Ovary (tissue), 7 donors: ENCODE measurements at regions not wholly inside any gene's neighbourhood (a gene's known extent, or its start where the extent isn't known, plus 50 kb on each side); places are given as distances from the start of the nearest gene placed in this dataset.
A peak's percentile ranks its signal among the peaks of the same experiment; 100 is the strongest.
"Not testable (repeated sequence)": the region's sequence is repeated elsewhere in the genome, so short reads cannot be mapped to it uniquely, and the experiment has no call there.

Source experiments
- DNase-seq, 5 donors: peaks; one replicate each; pipeline ENCODE4 v3.0.0-alpha.2; 2019 to 2020
- H3K27ac ChIP-seq, 2 donors: fragments of 200-600 bp; one replicate each; pipeline versions ENCODE4 v1.5.1 to v1.8.0; 2019 to 2022
- H3K27me3 ChIP-seq: fragments of 200-600 bp; one replicate; pipeline ENCODE4 v1.8.0; 2022
- H3K36me3 ChIP-seq: fragments of 200-600 bp; sonication (generic); one replicate; pipeline ENCODE4 v1.5.1; 2019
- H3K4me1 ChIP-seq: one replicate; pipeline ENCODE4 v1.8.1; 2013; ENCODE audit warnings: mild to moderate bottlenecking, moderate library complexity; ENCODE audit not compliant: insufficient read depth
- H3K4me3 ChIP-seq: fragments of 200-600 bp; sonication (generic); one replicate; pipeline ENCODE4 v1.5.1; 2017
- H3K9me3 ChIP-seq, 2 donors: fragments of 200-600 bp in 1 of 2; sonication (generic) in 1 of 2; one replicate each; pipeline versions ENCODE4 v1.5.1 to v1.8.1; 2013 to 2019; ENCODE audit warnings: mild to moderate bottlenecking in 1 of 2, moderate library complexity in 1 of 2
- WGBS, 3 donors: extraction: QIAGEN DNeasy Blood & Tissue Kit in 1 of 3; methylation state at CpG; one replicate each; pipeline versions ENCODE4 v1.1.5 to v1.1.7; 2013 to 2017; 5-methylcytosine and 5-hydroxymethylcytosine counted together
- intact Hi-C, 4 donors: fragments of 100-400 bp; cut with DNase I; formaldehyde crosslinking; loops; one replicate each; pipeline versions ENCODE4 v1.11.0 to v1.15.1; 2022 to 2023
- donor health status: DM: no; HTN: no; CAD: no; lungs with moderate emphysema.
- donor health status: DM: no; HTN: no; CAD: no.
- donor health status: Bipolar disorder and iron deficiency.
- donor health status: DM: no; HTN: no; CAD: no.
- donor health status: DM: yes; HTN: yes; CAD: no.

DNA sequence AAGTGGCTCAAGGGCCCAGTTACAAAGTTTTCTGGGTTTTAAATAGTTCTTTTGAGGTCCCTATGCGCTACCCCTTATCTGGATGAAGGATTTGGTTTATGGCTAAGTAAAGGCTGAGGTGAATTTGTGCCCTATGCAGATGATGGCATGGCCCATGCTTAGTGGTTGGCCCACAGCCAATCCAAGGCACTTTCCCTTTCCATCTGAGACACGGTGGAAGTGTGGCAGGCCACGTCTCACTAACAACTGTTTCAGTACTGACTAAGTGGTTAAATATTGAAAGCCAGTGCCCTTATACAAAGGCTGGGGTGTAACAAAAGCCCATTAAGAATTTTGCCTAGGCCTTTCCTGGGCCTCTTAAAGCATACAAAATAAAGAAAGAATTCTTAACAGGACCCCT is 260.3 kb downstream of the ZNF37A start:
- H3K9me3 ChIP-seq, DNase-seq, H3K27me3 ChIP-seq, H3K27ac ChIP-seq, intact Hi-C loops, H3K4me3 ChIP-seq, H3K4me1 ChIP-seq, H3K36me3 ChIP-seq: not testable (repeated sequence)
- WGBS, 3 donors, result 60 to 76% (median 61%) methylated on average over 3 of the region's 3 CpGs

DNA sequence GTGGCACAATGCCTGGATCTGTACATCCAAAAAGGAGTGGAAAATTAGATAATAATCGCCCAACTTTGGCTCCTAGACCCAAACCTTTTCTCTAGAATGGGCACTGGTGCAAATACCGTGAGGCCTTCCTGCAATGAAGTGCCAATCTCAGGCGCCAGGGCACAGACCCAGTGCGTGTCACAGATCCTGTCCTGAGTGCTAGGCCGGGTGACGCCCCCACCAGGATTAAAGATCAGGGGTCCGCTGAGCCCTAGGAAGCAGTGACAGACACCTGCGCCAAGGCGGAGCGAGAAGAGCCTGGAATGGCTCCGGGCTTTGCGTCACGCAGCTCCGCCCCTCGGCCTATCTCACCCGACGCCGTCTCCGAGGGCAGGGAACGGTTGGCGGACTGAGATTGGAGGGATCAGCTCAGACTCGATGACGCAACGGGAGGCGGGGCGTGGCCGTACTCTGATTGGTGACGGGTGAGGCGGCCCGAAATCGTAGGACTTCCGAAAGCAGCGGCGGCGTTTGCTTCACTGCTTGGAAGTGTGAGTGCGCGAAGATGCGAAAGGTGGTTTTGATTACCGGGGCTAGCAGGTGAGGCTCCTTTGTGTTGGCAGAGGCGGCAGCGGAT is 261.9 kb downstream of the ZNF37A start:
- intact Hi-C loops, result not testable (repeated sequence)

DNA sequence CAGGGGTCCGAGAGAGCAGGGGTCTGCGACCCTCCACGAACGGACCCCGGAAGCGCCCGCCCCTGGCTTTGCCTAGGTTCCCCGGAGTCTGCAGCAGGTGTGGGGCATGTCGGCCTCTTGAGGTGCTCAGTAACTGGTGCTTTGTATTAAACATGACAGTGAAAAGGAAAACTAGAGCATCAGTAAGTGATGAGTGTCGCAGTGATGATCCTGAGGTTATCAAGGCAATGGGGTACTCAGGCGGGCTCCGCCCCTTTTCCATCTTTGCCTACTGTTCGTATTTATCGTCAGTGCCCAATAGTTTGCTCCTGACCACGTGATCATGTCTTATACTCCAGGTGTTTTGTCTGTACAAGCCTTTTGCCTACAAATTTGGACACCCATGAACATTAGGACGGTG is 262.4 kb downstream of the ZNF37A start:
- H3K27me3 ChIP-seq, DNase-seq, H3K9me3 ChIP-seq, H3K36me3 ChIP-seq, intact Hi-C loops, H3K27ac ChIP-seq, H3K4me3 ChIP-seq, H3K4me1 ChIP-seq: not testable (repeated sequence)
- 3 to 50% (median 9%) methylated on average over 5 to 13 of the region's 16 CpGs for WGBS, 3 donors

More for the DNA sequence above, 261.9 kb downstream of the ZNF37A start:
- peak; percentile 80 to 88 (median 87) for DNase-seq
- H3K36me3 ChIP-seq, H3K27me3 ChIP-seq, H3K4me1 ChIP-seq, H3K9me3 ChIP-seq: not testable (repeated sequence)
- WGBS, 3 donors, result 6 to 51% (median 10%) methylated on average over 15 to 36 of the region's 41 CpGs
- Histone ChIP-seq H3K27ac (peak overlapping the region; percentile 68 to 80), H3K4me3 (peak overlapping the region; percentile 30)

DNA sequence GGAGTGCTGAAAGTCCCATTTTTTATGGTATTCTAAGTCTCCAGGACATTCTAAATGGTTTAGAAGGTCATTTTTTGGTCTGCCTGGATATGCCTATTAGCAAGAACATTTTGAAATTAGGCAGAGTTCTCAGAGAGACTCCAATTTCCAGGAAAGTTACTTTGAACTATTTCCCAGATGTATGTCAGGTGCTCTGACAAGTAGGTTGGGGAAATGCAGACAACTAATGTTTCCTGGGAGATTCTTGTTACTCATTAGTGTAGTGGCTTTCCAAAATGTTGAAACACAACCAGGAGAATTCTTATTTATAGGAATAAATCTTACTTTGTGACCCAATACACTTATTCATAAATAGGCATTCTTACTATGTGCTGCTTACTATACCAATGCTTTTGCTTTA is 268.4 kb downstream of the ZNF37A start:
- DNase-seq, result not testable (repeated sequence)

DNA sequence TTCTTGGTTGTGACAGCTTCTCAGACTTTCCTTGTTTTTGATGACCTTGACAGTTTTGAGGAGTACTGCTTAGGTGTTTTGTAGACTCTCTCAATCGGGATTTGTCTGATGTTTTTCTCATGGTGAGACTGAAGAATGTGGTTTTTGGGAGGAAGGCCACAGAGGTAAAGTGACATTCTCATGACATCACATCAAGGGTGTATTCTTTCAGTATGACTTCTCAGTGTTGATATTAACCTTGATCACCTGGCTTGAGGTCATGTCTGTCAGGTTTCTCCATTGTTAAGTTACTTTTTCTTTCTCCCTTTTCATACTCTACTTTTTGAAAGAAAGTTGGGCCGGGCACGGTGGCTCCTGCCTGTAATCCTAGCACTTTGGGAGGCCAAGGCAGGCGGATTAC is 269.9 kb downstream of the ZNF37A start:
- H3K4me1 ChIP-seq, H3K27me3 ChIP-seq, H3K27ac ChIP-seq, H3K9me3 ChIP-seq, H3K4me3 ChIP-seq, H3K36me3 ChIP-seq, DNase-seq, intact Hi-C loops: not testable (repeated sequence)
- whole genome bisulfite sequencing, 3 donors, result 80 to 99% (median 89%) methylated on average over 3 to 4 of the region's 4 CpGs

More for the DNA sequence above, 268.4 kb downstream of the ZNF37A start:
- H3K36me3 ChIP-seq, H3K4me3 ChIP-seq, H3K27me3 ChIP-seq, H3K27ac ChIP-seq, intact Hi-C loops, H3K4me1 ChIP-seq, H3K9me3 ChIP-seq: not testable (repeated sequence)

DNA sequence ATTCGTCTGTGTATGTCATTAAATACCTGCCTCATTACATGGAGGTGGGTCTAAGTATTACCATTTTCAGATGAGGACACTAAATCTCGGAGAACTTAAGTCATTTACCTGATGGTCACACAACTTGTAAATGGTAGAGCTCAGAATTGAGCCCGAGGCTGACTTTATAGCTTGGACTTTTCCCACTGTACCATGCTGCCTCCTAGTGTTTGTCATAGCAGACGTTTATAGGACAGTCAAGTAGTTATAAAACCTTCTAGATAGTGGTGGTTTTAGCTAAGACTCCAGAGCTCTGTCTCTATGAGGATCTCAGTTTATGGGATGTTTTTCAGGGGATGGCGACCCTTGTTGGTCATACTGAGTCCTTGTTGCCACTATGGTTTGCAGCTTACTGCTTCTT is 271.8 kb downstream of the ZNF37A start:
- H3K4me1 ChIP-seq, H3K4me3 ChIP-seq, H3K9me3 ChIP-seq, intact Hi-C loops, H3K27ac ChIP-seq, DNase-seq, H3K27me3 ChIP-seq, H3K36me3 ChIP-seq: not testable (repeated sequence)
- WGBS, 3 donors, result 43 to 62% (median 52%) methylated on average over 5 of the region's 5 CpGs

DNA sequence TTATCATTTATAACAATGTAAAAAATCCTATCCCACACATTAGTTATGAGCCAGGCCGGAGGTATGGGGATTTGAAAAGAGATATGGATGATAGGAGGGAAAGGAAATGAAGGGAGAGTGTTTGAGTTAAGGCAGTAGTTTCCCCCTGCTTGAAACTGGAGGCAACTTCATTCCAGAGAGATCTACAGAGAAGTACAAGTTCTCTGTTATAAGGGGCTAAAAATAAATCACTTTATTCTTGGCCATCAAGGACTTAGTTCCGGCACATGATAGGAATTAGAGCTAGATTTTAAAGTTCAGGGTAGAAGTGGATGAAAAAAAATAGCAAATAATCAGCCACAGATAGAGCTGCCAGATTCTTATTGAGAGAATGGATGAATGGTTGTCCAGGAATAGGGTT is 289.7 kb downstream of the ZNF37A start:
- H3K36me3 ChIP-seq, H3K27me3 ChIP-seq, H3K4me3 ChIP-seq, DNase-seq, H3K27ac ChIP-seq, H3K4me1 ChIP-seq, H3K9me3 ChIP-seq, intact Hi-C loops: not testable (repeated sequence)
- 78 to 90% (median 80%) methylated on average over 2 of the region's 2 CpGs for WGBS, 3 donors

DNA sequence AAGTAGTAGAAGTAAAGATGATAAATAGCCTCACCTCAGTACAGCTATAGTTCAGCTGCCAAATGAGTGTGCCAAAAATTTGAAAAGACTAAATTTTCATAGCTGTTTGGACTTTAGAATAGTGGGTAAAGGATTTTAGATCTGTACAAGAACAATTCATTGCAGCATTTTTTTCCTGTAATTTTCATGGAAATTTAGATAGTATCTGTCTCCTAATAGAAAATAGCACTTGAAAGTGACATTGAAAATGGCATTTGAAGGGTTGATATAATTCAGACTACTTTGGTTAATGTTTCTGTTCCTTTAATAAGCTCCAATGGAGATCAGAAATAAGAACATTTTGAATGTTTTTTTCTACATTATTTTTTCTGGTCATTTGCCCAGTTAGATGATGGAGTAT is 292.7 kb downstream of the ZNF37A start:
- H3K36me3 ChIP-seq, intact Hi-C loops, H3K27ac ChIP-seq, DNase-seq, H3K4me3 ChIP-seq, H3K4me1 ChIP-seq, H3K9me3 ChIP-seq, H3K27me3 ChIP-seq: not testable (repeated sequence)

DNA sequence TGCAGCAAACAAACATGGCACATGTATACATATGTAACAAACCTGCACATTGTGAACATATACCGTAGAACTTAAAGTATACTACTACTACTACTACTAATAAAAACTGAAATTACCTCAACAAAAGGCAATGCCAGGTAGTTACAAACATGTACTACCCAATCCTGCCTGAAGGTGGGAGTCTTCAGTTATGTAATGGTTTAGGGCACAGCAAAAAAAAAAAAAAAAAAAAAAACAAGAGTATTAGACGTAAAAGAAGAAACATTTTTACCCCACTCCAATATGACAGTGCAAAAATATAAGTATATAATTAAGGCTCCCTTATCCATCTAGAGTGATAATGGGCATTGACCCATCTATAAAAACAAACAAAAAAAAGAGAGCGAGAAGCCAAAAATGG is 296.6 kb downstream of the ZNF37A start:
- intact Hi-C loops, DNase-seq, H3K9me3 ChIP-seq, H3K4me3 ChIP-seq, H3K36me3 ChIP-seq, H3K4me1 ChIP-seq, H3K27me3 ChIP-seq, H3K27ac ChIP-seq: not testable (repeated sequence)
- 77 to 86% (median 81%) methylated on average over 3 of the region's 3 CpGs for WGBS, 3 donors

DNA sequence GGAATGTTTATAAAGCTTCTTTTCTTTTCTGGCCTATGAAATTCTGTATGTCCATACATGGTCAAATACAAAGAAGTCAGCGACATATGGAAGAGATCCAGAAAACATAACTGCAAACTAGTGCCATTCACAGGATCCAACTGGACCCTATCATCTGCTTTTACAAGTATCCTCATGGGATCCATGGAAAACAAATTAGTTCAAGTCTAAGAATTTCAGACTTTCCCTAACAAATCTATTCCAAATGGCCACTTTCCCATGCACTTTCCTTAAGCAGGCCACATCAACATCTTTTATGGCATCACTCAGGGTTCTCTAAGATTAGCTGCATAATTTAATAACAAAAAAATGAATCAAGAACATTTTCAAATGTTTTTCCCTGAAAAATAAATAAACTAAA is 301.3 kb downstream of the ZNF37A start:
- H3K27me3 ChIP-seq, H3K9me3 ChIP-seq, H3K4me3 ChIP-seq, intact Hi-C loops, DNase-seq, H3K36me3 ChIP-seq, H3K27ac ChIP-seq, H3K4me1 ChIP-seq: not testable (repeated sequence)
- 76 to 100% (median 78%) methylated on average over 1 of the region's 1 CpG for WGBS, 3 donors

DNA sequence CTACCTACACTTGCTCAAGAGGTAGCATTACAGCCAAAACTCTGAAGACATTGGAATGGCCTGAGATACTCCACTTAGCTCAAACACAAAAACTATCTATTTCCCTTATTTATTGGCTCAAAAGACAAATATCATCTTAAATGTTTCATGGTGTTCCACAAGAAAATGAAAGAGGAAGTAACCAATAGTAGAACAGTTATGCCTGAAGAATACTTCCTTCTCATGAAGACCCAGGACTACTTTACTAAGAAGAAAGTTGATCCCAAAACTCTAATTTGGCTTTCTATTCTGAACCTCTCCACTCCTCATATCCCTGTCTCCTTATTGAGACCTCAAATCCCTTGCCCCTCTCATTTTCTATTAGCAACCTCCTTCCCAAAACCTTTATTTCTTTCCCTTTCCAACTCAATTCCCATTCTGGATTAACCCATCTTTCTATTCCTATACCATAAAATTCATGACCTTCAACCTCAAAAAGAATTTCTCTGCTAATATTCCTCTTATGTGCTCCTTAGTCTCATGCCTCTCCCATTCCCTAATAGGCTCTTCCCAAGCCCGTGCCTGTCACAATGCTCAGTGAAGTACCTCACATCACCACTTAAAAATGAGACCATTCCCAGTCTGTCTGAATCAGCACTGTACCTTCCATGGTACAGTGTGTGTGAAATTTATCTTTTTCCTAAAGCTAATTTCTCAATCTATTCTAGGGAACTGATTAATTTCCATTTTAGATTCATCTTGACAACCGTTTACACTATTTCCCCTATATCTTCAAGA is 302.2 kb downstream of the ZNF37A start:
- DNase-seq, intact Hi-C loops: not testable (repeated sequence)
- 51 to 80% (median 74%) methylated on average over 2 of the region's 2 CpGs for WGBS, 3 donors

DNA sequence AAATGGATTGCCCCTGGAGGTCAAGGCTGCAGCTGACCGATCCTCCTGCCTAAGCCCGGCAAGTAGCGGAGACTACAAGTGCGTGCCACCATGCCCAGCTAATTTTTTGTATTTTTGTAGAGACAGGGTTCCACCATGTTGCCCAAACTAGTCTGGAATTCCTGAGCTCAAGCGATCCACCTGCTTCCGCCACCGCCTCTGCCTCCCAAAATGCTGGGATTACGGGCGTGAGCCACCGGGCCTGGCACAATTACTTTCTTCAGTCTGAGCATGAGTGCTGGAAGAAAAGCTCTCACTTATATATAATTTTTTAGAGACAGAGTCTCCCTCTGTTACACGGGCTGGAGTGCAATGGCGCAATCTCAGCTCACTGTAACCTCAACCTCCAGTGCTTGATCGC is 307.4 kb downstream of the ZNF37A start:
- H3K27ac ChIP-seq, H3K4me1 ChIP-seq, H3K27me3 ChIP-seq, H3K4me3 ChIP-seq, intact Hi-C loops, H3K9me3 ChIP-seq, H3K36me3 ChIP-seq: not testable (repeated sequence)
- WGBS, 3 donors, result 83 to 87% (median 84%) methylated on average over 13 of the region's 13 CpGs
- DNase-seq, result peak in 2 of 5 donors; percentile 17 to 23

More for the DNA sequence above, 302.2 kb downstream of the ZNF37A start:
- not testable (repeated sequence) for H3K36me3 ChIP-seq, H3K4me1 ChIP-seq, H3K9me3 ChIP-seq, H3K27ac ChIP-seq, H3K4me3 ChIP-seq, H3K27me3 ChIP-seq
